Mammary epithelial cell (primary cell): ENCODE measurements at regions not wholly inside any gene's neighbourhood (a gene's known extent, or its start where the extent isn't known, plus 50 kb on each side); places are given as distances from the start of the nearest gene placed in this dataset.

ENCODE experiments used
- EZH2 ChIP-seq: IDR thresholded peaks from 2 replicates; pipeline ENCODE4 v1.6.1; 2012; ENCODE audit warnings: low read length, inconsistent platforms, borderline replicate concordance
- TF ChIP-seq, protein P1 (sequence below), 2 donors: IDR thresholded peaks in 1 of 2; conservative IDR thresholded peaks in 1 of 2; 2 replicates each; pipeline ENCODE4 v1.5.1; 2011 to 2012; ENCODE audit warnings: inconsistent platforms in 2 of 2, low read length in 2 of 2, mild to moderate bottlenecking in 2 of 2, control low read depth in 1 of 2, low read depth in 1 of 2; ENCODE audit not compliant: insufficient read depth in 1 of 2; ENCODE audit errors: extremely low read depth in 1 of 2

DNA sequence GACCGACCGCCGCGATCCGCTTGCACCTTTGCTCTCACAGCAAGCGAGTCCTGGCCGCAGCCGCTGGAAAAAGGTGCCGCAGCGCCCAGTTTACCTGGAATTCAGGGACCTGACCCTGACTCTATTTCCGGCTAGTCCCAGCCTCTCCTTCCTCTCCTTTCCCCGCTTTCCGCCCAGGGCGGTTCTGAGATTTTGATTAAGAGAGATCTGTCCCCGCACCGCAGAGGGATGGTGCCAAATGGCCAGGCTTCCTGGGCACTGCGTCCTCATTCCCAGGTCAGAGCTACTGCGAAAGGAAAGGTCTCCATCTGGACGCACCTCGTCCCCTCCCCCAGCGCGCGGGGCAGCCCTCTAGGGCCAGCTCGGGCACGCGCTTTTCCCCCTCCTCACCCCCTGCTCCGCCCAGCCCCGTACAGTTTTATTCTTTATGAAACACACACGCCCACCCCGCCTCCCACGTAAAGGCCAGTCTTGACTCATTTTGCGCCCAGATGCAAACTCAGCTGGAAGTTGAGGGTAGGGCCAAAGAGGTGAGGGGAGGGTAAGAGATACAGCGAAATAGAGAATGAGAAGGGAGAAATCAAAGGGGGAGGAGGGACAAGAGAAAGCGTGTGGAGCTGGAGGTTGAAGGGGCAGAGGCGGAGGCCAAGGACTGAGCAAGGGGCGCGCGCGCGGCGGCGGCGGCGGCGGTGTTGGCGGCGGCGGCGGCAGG is 411.8 kb upstream of the ESRRG start:
- TF ChIP-seq, protein P1, sequence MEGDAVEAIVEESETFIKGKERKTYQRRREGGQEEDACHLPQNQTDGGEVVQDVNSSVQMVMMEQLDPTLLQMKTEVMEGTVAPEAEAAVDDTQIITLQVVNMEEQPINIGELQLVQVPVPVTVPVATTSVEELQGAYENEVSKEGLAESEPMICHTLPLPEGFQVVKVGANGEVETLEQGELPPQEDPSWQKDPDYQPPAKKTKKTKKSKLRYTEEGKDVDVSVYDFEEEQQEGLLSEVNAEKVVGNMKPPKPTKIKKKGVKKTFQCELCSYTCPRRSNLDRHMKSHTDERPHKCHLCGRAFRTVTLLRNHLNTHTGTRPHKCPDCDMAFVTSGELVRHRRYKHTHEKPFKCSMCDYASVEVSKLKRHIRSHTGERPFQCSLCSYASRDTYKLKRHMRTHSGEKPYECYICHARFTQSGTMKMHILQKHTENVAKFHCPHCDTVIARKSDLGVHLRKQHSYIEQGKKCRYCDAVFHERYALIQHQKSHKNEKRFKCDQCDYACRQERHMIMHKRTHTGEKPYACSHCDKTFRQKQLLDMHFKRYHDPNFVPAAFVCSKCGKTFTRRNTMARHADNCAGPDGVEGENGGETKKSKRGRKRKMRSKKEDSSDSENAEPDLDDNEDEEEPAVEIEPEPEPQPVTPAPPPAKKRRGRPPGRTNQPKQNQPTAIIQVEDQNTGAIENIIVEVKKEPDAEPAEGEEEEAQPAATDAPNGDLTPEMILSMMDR (conservative IDR thresholded peaks at IDR 0.05 in 1 of 2, IDR thresholded peaks at IDR 0.05 in 1 of 2; ENCODE audit: extremely low read depth in 1 of 2, insufficient read depth in 1 of 2, low read depth in 1 of 2, low read length in 2 of 2), result no peak
- TF ChIP-seq EZH2, result peak; percentile 32
